HG02852 (cell line): ENCODE measurements at regions not wholly inside any gene's neighbourhood (a gene's known extent, or its start where the extent isn't known, plus 50 kb on each side); places are given as distances from the start of the nearest gene placed in this dataset.
"Not testable (repeated sequence)": the region's sequence is repeated elsewhere in the genome, so short reads cannot be mapped to it uniquely, and the experiment has no call there.

Source experiments
- ATAC-seq: cut with Tn5 transposase; IDR thresholded peaks from one replicate; pipeline ENCODE4 v1.9.1; 2021; ENCODE audit warnings: mild to moderate bottlenecking, moderate library complexity; ENCODE audit not compliant: unreplicated experiment

DNA sequence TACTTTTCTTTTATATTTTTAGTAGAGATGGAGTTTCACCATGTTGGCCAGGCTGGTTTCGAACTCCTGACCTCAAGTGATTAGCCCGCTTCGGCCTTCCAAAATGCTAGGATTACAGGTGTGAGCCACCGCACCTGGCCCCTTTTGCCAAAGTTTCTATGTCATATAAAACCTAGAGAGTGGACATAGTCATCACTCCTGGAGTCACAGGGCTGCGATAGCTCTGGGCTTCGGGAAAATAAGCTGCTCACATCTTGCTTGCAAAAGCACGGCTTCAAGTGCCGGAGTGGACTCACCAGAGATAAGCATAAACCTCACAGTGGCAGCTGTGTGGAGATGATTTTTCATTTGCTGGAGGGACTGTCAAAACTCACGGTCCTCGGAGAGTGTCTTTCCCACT is 171.2 kb downstream of the TEX29 start:
- ATAC-seq: no peak

- ATAC-seq: no peak
These were observed 172.0 kb downstream of the TEX29 start for GRCh38 chr13:111492341-111492950.

- ATAC-seq: no peak
These were observed 172.5 kb downstream of the TEX29 start for GRCh38 chr13:111492958-111493357.

- no peak for ATAC-seq
These were observed 173.0 kb downstream of the TEX29 start for GRCh38 chr13:111493468-111493867.

- ATAC-seq: no peak
These were observed 174.2 kb downstream of the TEX29 start for GRCh38 chr13:111494641-111495040.

DNA sequence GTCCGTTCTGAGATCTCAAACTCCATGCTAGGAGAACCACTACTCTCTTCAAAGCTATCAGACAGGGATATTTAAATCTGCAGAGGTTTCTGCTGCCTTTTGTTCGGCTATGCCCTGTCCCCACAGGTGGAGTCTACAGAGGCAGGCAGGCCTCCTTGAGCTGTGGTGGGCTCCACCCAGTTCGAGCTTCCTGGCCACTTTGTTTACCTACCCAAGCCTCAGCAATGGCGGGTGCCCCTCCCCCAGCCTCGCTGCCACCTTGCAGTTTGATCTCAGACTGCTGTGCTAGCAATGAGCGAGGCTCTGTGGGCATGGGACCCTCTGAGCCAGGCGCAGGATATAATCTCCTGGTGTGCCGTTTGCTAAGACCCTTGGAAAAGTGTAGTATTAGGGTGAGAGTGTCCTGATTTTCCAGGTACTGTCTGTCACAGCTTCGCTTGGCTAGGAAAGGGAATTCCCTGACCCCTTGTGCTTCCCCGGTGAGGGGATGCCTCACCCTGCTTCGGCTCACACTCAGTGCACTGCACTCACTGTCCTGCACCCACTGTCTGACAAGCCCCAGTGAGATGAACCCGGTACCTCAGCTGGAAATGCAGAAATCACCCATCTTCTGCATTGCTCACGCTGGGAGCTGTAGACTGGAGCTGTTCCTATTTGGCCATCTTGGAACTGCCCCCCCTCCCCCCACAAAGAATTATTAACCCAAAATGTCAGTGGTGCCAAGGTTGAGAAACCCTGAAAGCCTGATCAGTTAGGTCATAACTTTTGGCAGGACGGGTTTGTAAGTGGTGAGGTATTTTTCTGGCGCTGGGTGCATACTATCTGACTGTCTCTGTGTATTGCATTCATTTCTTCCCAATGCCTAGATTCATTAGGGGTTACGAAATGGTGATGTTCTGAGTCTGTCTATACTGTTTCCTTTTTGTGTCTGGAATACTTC is 181.4 kb downstream of the TEX29 start:
- ATAC-seq: not testable (repeated sequence)

DNA sequence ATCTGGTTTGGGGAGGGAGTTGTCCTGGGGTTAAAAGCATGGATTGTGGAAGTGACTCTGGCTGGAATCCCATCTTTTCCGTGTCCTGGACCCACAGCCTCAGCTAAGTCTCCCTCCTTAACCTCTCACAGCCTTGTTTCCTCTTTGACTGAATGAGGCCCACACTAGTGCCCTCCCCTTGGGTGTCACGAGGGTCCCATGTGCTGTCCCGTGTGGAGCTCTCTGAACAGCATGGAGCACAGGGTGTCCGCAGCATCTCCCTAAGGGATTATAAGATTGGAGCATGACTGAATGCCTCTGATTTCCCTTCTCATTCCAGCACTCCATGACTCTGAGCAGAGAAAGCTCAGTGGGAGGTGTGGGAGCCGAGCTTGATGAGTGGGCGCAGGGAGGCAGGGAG is 182.5 kb downstream of the TEX29 start:
- no peak for ATAC-seq

DNA sequence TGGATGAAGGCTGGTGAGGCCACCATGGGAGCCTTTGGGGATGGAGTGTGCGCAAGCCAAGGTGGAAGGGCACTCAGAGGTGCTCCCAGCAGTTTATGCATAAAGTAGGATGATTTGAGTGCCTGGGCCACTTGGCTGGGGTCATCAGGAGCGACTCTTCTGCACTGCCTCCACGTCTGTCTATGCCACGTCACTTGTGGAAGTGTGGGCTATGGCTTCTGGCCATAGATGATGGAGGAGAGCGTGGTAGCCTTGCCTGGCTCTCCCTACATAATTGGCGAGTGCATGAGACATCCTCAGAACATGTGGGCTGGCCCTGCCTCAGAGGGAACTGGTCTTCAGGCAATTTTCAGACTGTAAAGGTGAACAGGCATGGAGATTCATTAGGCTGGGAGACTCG is 182.9 kb downstream of the TEX29 start:
- ATAC-seq: no peak

GRCh38 chr13:111503905-111504695 is 183.7 kb downstream of the TEX29 start:
- no peak for ATAC-seq

- ATAC-seq: no peak
These were observed 184.8 kb downstream of the TEX29 start for GRCh38 chr13:111505175-111505777.

- ATAC-seq: no peak
These were observed 185.7 kb downstream of the TEX29 start for GRCh38 chr13:111506125-111506524.

- ATAC-seq: no peak
These were observed 186.2 kb downstream of the TEX29 start for GRCh38 chr13:111506621-111507020.

- no peak for ATAC-seq
These were observed 187.9 kb downstream of the TEX29 start for GRCh38 chr13:111508164-111508870.

GRCh38 chr13:111508902-111509509 is 188.6 kb downstream of the TEX29 start:
- no peak for ATAC-seq

- no peak for ATAC-seq
These were observed 190.2 kb downstream of the TEX29 start for GRCh38 chr13:111510502-111511218.

GRCh38 chr13:111511219-111511732 is 190.8 kb downstream of the TEX29 start:
- no peak for ATAC-seq

GRCh38 chr13:111511805-111512504 is 191.5 kb downstream of the TEX29 start:
- ATAC-seq: no peak

DNA sequence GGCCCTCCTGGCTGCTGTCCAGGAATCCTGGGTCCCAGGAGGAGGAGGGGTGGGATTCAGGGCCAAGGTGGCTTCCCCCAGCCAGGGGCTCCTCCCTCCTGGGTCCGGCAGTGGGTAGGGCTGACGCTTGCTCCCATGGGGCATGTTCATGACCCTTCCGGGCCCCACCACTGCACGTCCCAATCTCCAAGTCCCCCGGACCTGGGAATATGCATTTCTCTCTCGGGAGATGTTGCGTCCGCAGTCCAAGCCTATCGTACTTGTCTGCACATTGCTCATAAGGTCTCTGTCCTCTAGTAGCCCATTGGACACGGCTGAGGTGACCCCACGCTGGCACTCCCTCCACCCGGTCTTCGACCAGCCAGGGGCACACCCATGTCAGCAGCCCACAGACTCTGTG is 192.3 kb downstream of the TEX29 start:
- no peak for ATAC-seq
